GM18507 (cell line): ENCODE measurements at regions not wholly inside any gene's neighbourhood (a gene's known extent, or its start where the extent isn't known, plus 50 kb on each side); places are given as distances from the start of the nearest gene placed in this dataset.
A peak's percentile ranks its signal among the peaks of the same experiment; 100 is the strongest.

Experiments
- DNase-seq: peaks from one replicate; pipeline ENCODE4 v3.0.0; 2011; ENCODE audit warnings: low read depth; ENCODE audit not compliant: insufficient read length; ENCODE audit errors: extremely low spot score
- FAIRE-seq: peaks from 2 replicates; lab custom pipeline; 2011; peaks lifted over from hg19 to GRCh38; lab: Jason Lieb, UNC

- DNase-seq (no peak), FAIRE-seq (peak; percentile 75)
Observed at GRCh38 chr13:40432018-40432978, 234.1 kb downstream of the FOXO1 start.

- no peak for FAIRE-seq
Observed at GRCh38 chr13:40433001-40433400, 233.4 kb downstream of the FOXO1 start.

GRCh38 chr13:40433577-40433976 lies 232.9 kb downstream of the FOXO1 start:
- peak; percentile 48 for FAIRE-seq
- no peak for DNase-seq

More at GRCh38 chr13:40433001-40433400, 233.4 kb downstream of the FOXO1 start:
- no peak for DNase-seq

GRCh38 chr13:40434516-40435397 lies 231.7 kb downstream of the FOXO1 start:
- FAIRE-seq (peak; percentile 33), DNase-seq (no peak)

- DNase-seq = no peak
- FAIRE-seq = no peak
Observed at GRCh38 chr13:40438022-40438680, 228.3 kb downstream of the FOXO1 start.

GRCh38 chr13:40438999-40439797 lies 227.2 kb downstream of the FOXO1 start:
- FAIRE-seq = no peak
- DNase-seq = no peak

GRCh38 chr13:40439928-40440327 lies 226.5 kb downstream of the FOXO1 start:
- DNase-seq = no peak
- FAIRE-seq = no peak

- no peak for FAIRE-seq
Observed at GRCh38 chr13:40440990-40441820, 225.2 kb downstream of the FOXO1 start.

GRCh38 chr13:40442231-40442630 lies 224.2 kb downstream of the FOXO1 start:
- DNase-seq (no peak), FAIRE-seq (no peak)

More at GRCh38 chr13:40440990-40441820, 225.2 kb downstream of the FOXO1 start:
- no peak for DNase-seq

- FAIRE-seq (no peak), DNase-seq (no peak)
Observed at GRCh38 chr13:40442826-40443225, 223.6 kb downstream of the FOXO1 start.

GRCh38 chr13:40444241-40444640 lies 222.2 kb downstream of the FOXO1 start:
- no peak for FAIRE-seq
- DNase-seq = no peak

GRCh38 chr13:40445557-40445990 lies 220.9 kb downstream of the FOXO1 start:
- peak; percentile 99 for FAIRE-seq
- DNase-seq = peak; percentile 91

GRCh38 chr13:40446365-40446764 lies 220.1 kb downstream of the FOXO1 start:
- FAIRE-seq = no peak

GRCh38 chr13:40447857-40448256 lies 218.6 kb downstream of the FOXO1 start:
- DNase-seq (no peak), FAIRE-seq (no peak)

More at GRCh38 chr13:40446365-40446764, 220.1 kb downstream of the FOXO1 start:
- no peak for DNase-seq

- DNase-seq (no peak), FAIRE-seq (no peak)
Observed at GRCh38 chr13:40452038-40452666, 214.3 kb downstream of the FOXO1 start.

- DNase-seq (no peak), FAIRE-seq (no peak)
Observed at GRCh38 chr13:40452741-40453334, 213.6 kb downstream of the FOXO1 start.

GRCh38 chr13:40453351-40454021 lies 213.0 kb downstream of the FOXO1 start:
- FAIRE-seq (no peak), DNase-seq (no peak)
